Epithelial cell of proximal tubule (primary cell): ENCODE measurements at regions not wholly inside any gene's neighbourhood (a gene's known extent, or its start where the extent isn't known, plus 50 kb on each side); places are given as distances from the start of the nearest gene placed in this dataset.

Source experiments
- DNase-seq: peaks from one replicate; pipeline ENCODE4 v3.0.0-alpha.2; 2011; ENCODE audit warnings: low read depth
- H3K4me3 ChIP-seq: 2 replicates; pipeline ENCODE4 v1.5.1; 2011; ENCODE audit warnings: low read depth, mild to moderate bottlenecking, low read length
- CTCF ChIP-seq: conservative IDR thresholded peaks from 2 replicates; pipeline ENCODE4 v1.5.1; 2012; ENCODE audit warnings: low read depth, mild to moderate bottlenecking, low read length

DNA sequence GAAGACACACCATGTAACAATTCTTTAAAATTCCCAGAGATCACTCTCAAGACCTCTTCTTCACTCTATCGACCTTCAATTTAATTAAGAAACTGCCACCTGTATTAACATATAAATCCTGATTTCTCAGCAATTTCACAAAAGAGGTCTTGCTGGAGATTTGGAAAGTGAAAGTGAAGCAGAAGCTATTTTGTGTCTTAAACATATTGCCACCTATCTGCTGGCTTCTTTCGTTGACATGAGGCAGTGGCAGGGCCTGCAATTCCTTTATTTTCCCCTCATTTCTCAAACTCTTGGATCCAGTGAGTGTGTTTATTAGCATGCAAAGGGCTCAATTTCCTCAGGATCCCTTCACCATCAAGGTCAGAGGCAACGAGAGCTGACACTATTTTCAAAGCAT, 780.2 kb upstream of the SLITRK1 start:
- TF ChIP-seq CTCF: no peak
- DNase-seq: no peak
- no peak overlapping the region for H3K4me3 ChIP-seq

GRCh38 chr13:84661718-84662117, 779.4 kb upstream of the SLITRK1 start:
- no peak for TF ChIP-seq CTCF
- DNase-seq: no peak
- H3K4me3 ChIP-seq: no peak overlapping the region

DNA sequence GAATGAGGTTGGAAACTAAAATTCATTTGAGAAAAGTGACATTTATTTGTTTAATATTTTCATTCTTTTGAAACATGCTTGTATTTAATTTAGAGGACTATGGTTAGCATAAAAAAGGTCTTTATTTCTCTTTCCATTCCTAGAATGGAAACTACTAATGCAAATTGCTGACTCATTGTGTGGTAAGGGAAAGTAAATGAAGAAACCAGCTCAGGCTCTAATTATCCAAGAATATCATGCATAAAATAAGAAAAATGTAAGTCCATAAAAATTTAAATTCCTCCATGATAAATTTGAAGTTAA, 777.0 kb upstream of the SLITRK1 start:
- no peak overlapping the region for H3K4me3 ChIP-seq
- no peak for DNase-seq
- TF ChIP-seq CTCF: no peak

- TF ChIP-seq CTCF: no peak
- no peak for DNase-seq
- H3K4me3 ChIP-seq: no peak overlapping the region
These were observed 776.5 kb upstream of the SLITRK1 start for GRCh38 chr13:84658491-84659358.

DNA sequence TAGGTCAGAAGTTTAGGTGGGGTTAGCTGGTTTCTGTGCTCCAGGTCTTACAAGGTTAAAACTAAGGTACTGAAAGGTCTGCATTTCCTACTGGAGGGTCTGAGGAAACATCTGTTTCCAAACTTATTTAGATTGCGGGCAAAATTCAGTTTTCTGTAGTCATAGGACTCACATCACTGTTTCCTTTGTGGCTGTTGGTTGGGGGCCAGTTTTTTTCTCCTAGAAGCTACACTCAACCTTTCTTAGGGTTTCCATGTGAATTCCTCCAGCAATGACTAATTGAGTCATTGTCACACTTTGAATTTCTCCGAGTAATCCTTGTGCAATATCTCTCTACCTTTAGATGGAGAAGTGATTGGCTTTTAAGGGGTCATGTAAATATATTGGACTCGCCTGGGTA, 773.4 kb upstream of the SLITRK1 start:
- no peak for DNase-seq
- no peak overlapping the region for H3K4me3 ChIP-seq
- no peak for TF ChIP-seq CTCF

DNA sequence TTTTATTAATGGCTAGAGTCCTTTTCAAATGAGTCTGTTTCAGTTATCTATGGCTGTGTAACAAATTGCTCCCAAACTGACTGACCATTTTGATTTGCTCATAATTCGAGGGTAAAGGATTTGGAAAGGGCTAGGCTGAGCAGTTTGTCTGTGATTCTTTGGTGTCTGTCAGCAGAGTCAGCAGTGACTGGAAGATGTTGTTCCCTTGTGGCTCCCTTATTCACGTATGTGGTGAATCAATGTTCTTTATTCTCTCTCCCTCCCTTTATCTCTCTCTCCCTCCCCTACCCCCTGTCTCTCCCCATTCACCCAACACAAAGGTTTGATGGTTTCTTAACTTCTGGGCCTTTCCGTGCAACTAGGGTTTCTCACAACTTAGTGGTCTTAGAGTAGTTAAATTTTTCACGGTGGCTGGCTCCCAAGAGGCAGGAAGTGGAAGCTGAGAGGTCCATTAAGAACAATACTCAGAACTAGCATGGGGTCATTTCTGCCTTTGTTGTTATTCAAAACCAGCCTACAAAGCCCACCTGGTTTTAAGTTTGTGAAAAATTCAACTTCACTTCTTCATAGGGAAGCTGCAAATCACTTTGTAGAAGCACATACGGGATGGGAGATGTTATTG, 772.5 kb upstream of the SLITRK1 start:
- DNase-seq: no peak
- H3K4me3 ChIP-seq: no peak overlapping the region
- TF ChIP-seq CTCF: no peak
